ENCODE measurements at regions not wholly inside any gene's neighbourhood (a gene's known extent, or its start where the extent isn't known, plus 50 kb on each side); places are given as distances from the start of the nearest gene placed in this dataset.

DNA sequence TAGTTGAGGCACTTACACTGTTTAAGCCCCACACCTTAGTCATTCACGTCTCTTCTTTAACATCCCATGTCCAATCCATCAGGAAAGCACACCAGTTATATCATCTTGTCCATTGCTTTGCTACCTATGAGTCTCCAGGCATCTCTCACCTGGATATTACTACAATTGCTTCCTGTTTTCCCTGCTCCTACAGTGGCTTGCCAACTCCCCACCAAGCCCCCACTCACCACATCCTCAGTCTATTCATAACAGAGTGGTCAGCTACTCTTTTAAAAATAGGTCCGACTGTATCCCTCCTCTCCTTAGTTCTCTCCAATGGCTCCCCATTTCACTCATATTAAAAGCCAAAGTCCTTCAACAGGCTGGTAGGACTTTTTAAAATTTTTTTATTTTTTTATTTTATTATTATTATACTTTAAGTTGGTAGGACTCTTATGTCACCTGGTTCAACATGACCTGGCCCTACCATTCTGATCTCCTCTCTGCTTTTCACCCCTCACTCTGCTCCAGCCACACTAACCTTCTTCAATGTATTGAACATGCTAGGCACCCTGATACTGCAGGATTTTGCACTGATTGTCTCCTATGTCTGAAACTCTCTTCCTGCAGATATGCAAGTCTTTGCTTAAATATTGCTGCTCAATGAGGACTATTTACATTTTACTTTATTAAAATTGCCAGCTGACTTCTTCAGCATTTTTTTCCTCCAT is 253.2 kb downstream of the CYRIA start:
- DNase-seq (ENCODE audit: low read depth, low spot score) = no peak

DNA sequence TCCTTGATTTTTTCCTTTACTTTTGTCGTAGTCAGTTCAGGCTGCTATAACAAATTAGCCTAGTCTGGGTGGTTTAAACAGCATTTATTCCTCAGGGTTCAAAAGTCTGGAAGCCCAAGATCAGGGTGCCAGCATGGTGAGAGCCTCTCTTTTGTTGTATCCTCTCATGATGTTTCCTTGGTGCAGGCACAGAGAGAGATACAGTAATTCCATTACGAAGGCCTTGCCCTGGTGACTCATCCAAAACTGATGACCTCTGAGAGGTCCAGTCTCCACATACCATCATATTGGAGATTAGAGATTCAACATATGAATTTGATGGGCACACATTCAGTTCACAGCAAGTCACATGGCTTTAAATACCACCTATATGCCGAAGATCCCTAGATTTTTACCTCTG is 253.8 kb downstream of the CYRIA start:
- DNase-seq (ENCODE audit: low read depth, low spot score) = no peak

- no peak for DNase-seq (ENCODE audit: low read depth, low spot score)
Observed at GRCh38 chr2:16409849-16410248, 255.8 kb downstream of the CYRIA start.

- no peak for DNase-seq (ENCODE audit: low read depth, low spot score)
Observed at GRCh38 chr2:16409006-16409390, 256.6 kb downstream of the CYRIA start.

DNA sequence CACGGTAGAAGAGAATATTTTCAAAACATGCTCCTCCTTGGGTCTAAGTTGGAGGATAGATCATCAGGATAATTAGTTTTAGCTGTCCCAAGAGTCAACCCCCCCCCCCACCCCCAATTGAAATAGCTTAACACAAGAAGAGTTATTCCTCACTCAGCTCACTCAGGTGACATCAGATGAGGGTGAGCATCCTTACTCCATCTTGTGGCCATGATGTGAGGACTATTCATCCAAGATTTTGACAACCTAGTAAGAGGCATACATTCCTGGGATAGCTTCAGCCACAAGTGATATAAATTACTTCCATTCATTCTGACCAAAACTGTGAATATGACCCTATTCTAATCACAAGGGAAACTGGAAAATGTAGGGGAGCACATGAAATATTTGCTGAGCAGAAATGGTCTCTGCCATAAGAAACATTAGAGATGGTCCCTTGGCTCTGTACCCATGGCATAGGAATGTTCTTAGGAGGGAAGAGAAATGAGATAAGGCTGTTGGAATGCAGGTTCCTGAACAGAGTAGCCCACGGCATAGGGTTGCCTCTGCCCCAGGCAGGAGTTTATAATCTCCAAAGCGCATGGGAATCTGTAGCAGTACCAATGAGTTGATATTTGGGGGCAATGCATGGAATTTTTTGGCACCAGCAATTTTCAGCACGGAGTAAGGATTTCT is 257.2 kb downstream of the CYRIA start:
- no peak for DNase-seq (ENCODE audit: low read depth, low spot score)

GRCh38 chr2:16407358-16407757 is 258.3 kb downstream of the CYRIA start:
- no peak for DNase-seq (ENCODE audit: low read depth, low spot score)

DNA sequence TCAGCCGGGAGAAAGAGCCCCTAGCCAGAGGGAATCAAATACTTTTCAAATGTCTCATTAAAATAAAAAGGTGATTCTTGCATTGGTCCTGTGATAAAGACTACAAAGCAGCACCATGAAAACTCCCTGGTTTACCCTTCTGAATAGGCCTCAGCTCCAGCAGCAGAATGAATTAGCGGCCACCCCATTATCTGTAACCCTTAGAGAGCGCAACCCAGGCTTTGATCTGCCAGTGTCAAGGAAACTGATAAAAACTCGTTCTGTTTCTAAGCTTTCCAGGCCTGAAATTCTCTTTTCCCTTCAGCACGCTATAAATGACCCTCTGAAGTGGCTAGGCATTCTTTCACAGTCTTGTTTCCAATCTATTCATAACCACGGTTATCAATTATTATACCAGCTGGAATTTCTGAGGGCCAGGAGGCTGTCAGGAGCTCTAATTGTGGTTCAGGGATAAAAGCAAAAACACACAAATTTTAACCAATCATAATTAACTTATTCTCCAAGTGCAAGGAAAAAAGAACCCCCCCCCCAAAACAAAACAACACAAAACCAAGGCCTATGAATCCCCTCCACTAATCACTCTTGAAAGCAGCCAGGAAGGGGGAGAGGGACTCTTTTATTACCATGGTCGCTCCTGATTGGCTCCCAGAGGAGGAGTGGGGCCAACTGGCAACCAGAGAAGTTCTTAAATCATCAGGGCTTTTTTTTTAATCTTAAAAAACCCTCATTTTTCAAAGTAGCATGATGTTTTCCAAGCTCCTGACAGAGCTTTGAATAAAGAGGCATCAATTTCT is 258.9 kb downstream of the CYRIA start:
- DNase-seq (ENCODE audit: low read depth, low spot score) = no peak

DNA sequence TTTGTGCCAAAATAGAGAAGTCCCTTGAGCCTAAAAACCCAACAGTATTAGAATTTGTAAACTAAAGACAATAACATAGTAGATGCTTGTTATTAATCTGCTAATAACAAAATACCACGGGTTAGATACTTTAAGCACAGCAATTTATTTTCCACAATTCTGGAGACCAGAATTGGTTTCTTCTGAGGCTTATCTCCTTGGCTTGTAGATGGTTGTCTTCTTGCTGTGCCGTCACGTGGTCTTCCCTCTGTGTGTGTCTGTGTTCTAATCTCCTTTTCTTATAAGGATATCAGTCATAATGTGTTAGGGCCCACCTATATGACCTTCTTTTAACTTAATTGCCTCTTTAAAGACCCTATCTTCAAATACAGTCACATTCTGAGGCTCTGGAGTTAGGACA is 260.1 kb downstream of the CYRIA start:
- DNase-seq (ENCODE audit: low read depth, low spot score) = no peak

GRCh38 chr2:16404551-16405300 is 260.9 kb downstream of the CYRIA start:
- DNase-seq (ENCODE audit: low read depth, low spot score) = no peak

- no peak for DNase-seq (ENCODE audit: low read depth, low spot score)
Observed at GRCh38 chr2:16404146-16404545, 261.5 kb downstream of the CYRIA start.

GRCh38 chr2:16402891-16403290 is 262.7 kb downstream of the CYRIA start:
- no peak for DNase-seq (ENCODE audit: low read depth, low spot score)

- no peak for DNase-seq (ENCODE audit: low read depth, low spot score)
Observed at GRCh38 chr2:16401761-16402300, 263.8 kb downstream of the CYRIA start.

DNA sequence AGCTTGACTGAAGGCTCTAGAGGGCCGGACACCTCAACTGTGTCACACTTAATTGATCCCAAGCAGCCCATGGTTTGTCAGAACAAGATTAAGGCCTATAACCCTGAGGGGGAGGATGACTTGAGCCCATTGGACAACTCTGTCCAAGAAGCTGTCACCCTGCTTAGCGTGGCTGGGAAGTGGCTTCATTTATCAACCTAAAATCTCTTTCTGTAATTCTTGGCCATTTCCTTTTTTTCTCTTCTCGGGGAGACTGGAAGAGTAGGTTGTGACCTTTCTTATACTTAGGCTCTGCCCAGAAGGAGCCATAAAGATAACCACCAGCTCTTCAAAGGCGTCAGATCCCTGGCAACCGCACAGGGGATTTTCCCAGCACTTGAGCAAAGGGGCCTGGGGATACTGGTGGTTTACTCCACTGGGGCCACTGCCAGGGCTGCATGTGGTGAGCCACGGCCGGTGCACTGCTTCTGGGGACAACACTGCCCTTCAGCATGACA is 265.5 kb downstream of the CYRIA start:
- DNase-seq (ENCODE audit: low read depth, low spot score) = no peak

- no peak for DNase-seq (ENCODE audit: low read depth, low spot score)
Observed at GRCh38 chr2:16398486-16399043, 267.1 kb downstream of the CYRIA start.

DNA sequence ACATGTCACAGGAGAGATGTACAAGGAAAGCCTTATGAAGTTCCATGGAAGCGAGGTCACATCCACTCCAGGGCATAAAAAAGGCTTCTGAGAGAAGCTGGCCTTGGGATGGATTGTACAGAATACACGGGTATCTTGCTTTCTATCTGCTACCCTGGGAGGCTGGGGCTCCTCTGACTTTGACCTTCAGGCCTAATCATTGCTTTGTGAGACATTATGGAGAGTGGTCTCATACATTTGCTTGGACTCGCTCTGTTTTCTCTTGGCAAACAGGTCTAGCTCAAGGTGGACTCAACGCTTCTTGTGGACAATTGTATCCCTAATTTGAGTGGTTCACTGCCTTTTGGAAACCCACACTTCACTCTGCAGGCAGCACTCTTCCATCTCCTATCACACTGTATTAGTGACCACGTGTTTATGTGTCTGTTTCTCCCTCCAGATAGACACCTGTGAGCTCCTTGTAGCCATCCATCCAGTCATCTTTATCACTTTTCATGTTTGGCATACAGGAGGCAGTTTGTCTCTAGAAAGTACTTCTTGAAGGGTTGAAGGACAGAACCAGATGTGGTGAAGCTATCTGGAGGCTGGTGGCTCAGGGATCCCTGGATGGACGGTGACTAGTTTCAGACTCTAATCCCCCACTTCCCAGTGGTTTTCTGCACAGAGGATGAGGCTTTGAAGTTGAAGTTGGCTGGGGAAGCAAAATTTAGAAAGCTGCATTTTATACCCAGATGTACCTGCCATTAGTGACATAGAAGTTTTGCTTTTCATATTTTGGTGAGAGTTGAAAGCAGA is 267.8 kb downstream of the CYRIA start:
- DNase-seq (ENCODE audit: low read depth, low spot score) = no peak

GRCh38 chr2:16396986-16397385 is 268.6 kb downstream of the CYRIA start:
- DNase-seq (ENCODE audit: low read depth, low spot score) = no peak

DNA sequence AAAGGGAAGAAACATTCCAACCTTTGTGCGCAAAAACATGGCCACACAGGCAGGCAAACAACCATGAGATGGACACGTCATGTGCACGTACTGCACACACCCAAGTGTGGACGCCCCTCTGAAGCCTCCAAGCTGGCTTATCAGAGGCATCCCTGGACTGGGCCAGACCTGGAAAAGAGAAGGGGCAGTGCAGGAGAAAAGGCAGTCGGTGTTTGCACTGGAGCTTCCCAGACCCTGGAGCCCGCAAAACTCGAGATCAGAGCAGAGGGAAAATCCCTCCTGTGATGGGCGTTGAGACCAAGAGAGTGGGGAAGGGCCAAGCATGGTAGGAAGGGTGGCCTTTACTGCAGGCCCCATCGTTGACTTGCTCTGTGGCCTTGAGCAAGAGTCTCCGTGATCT is 269.5 kb downstream of the CYRIA start:
- no peak for DNase-seq (ENCODE audit: low read depth, low spot score)

- DNase-seq (ENCODE audit: low read depth, low spot score) = no peak
Observed at GRCh38 chr2:16395601-16396000, 270.0 kb downstream of the CYRIA start.

GRCh38 chr2:16394986-16395550 is 270.6 kb downstream of the CYRIA start:
- DNase-seq (ENCODE audit: low read depth, low spot score) = no peak

Data from iPS DF 19.7 (cell line).